Amniotic stem cell (primary cell): ENCODE measurements at regions not wholly inside any gene's neighbourhood (a gene's known extent, or its start where the extent isn't known, plus 50 kb on each side); places are given as distances from the start of the nearest gene placed in this dataset.
"Not testable (repeated sequence)": the region's sequence is repeated elsewhere in the genome, so short reads cannot be mapped to it uniquely, and the experiment has no call there.

Experiments
- DNase-seq: peaks from one replicate; lab custom pipeline; 2025; lab: John Stamatoyannopoulos, UW

GRCh38 chr18:37838083-37838482 is 272.5 kb upstream of the CELF4 start:
- no peak for DNase-seq

GRCh38 chr18:37836071-37836970 is 270.7 kb upstream of the CELF4 start:
- DNase-seq = no peak

GRCh38 chr18:37832010-37832695 is 266.6 kb upstream of the CELF4 start:
- not testable (repeated sequence) for DNase-seq

- DNase-seq = no peak
Observed at GRCh38 chr18:37812961-37813360, 247.4 kb upstream of the CELF4 start.

GRCh38 chr18:37805773-37806404 is 240.3 kb upstream of the CELF4 start:
- DNase-seq = no peak

GRCh38 chr18:37796823-37797349 is 231.3 kb upstream of the CELF4 start:
- no peak for DNase-seq

GRCh38 chr18:37787452-37787851 is 221.9 kb upstream of the CELF4 start:
- DNase-seq = no peak

GRCh38 chr18:37783771-37784170 is 218.2 kb upstream of the CELF4 start:
- no peak for DNase-seq

- DNase-seq = no peak
Observed at GRCh38 chr18:37779220-37779619, 213.6 kb upstream of the CELF4 start.

GRCh38 chr18:37778417-37779165 is 213.0 kb upstream of the CELF4 start:
- DNase-seq = no peak

- DNase-seq = no peak
Observed at GRCh38 chr18:37769826-37770225, 204.2 kb upstream of the CELF4 start.

- no peak for DNase-seq
Observed at GRCh38 chr18:37764541-37765288, 199.1 kb upstream of the CELF4 start.

GRCh38 chr18:37762076-37762621 is 196.6 kb upstream of the CELF4 start:
- DNase-seq = no peak

GRCh38 chr18:37754141-37754540 is 188.5 kb upstream of the CELF4 start:
- DNase-seq = no peak

GRCh38 chr18:37742436-37742835 is 176.8 kb upstream of the CELF4 start:
- no peak for DNase-seq

GRCh38 chr18:37741032-37741623 is 175.5 kb upstream of the CELF4 start:
- DNase-seq = no peak

GRCh38 chr18:37734406-37734805 is 168.8 kb upstream of the CELF4 start:
- no peak for DNase-seq

- no peak for DNase-seq
Observed at GRCh38 chr18:37729716-37730115, 164.1 kb upstream of the CELF4 start.

GRCh38 chr18:37724206-37724605 is 158.6 kb upstream of the CELF4 start:
- DNase-seq = no peak
